ENCODE measurements at regions not wholly inside any gene's neighbourhood (a gene's known extent, or its start where the extent isn't known, plus 50 kb on each side); places are given as distances from the start of the nearest gene placed in this dataset.

- Histone ChIP-seq H3K4me3 (ENCODE audit: low read depth, low read length, poor library complexity, severe bottlenecking) (no peak overlapping the region), H3K4me1 (ENCODE audit: insufficient read depth, low read length, poor library complexity, severe bottlenecking) (peaks cover 8% of the 10 kb centered on the region), H3K27ac (ENCODE audit: low read depth, low read length, poor library complexity, severe bottlenecking) (no peak overlapping the region), H3K27me3 (replicated peaks; ENCODE audit: insufficient read depth, low read depth, low read length, poor library complexity) (no peaks in the 10 kb centered on the region), H3K36me3 (ENCODE audit: insufficient read depth, low read length, poor library complexity, severe bottlenecking) (no peaks in the 10 kb centered on the region), H3K9me3 (ENCODE audit: low read depth, low read length, poor library complexity, severe bottlenecking) (no peaks in the 10 kb centered on the region)
- intact Hi-C loops (cut with micrococcal nuclease; ENCODE audit: unreplicated experiment): no loop called here
- CTCF ChIA-PET: no interaction called here
- DNase-seq (ENCODE audit: low spot score): no peak
- BruUV-seq (replicated peaks): no TSS peak
- POLR2A ChIA-PET (ENCODE audit: low non-redundant PET): no interaction called here
- TF ChIP-seq CTCF (conservative IDR thresholded peaks at IDR 0.05; ENCODE audit: low read depth, low read length) (no peak), EZH2 (IDR thresholded peaks at IDR 0.05; ENCODE audit: borderline replicate concordance, low read depth, low read length, poor library complexity, severe bottlenecking) (no peak)
Measured at GRCh38 chr15:70243686-70244540, 146.2 kb upstream of the TLE3 start.

DNA sequence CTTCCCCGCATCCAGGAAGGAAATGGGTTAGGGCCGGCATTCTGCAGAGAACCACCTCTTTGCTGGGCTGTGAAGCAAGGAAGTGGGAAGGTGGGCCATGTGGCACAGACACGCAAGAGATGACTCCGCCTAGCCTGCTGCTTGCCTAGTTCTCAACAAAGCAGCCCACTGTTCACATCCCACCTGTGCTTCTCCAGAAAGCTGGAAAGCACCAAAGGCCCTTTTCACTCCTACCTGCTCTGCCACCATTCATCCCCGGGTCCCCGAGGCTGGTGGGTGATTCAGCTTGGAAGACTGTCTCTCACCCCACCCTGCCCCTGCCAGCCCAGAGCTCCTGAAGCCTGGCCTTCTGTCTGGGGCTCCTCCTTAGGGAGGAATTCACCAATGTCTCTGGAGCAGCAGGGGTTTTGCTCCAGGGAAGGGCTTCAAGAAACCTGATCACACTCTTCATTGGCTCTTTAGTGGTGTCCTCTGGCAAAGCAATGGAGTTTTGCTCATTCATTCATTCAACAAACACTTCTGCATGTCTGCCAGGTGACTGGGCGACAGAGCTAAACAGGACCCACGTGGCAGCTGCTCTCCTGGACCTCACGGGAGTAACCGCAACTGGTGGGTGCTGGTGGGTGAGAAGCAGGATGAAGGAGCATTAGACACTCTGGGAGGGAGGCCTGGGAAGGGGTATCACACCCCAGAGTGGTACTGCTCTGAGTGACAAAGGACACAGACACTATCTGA, 145.4 kb upstream of the TLE3 start:
- TF ChIP-seq EZH2 (IDR thresholded peaks at IDR 0.05; ENCODE audit: borderline replicate concordance, low read depth, low read length, poor library complexity, severe bottlenecking): no peak
- TF ChIP-seq CTCF (conservative IDR thresholded peaks at IDR 0.05; ENCODE audit: low read depth, low read length): no peak
- no peak overlapping the region for H3K27ac ChIP-seq (ENCODE audit: low read depth, low read length, poor library complexity, severe bottlenecking)
- H3K4me1 ChIP-seq (ENCODE audit: insufficient read depth, low read length, poor library complexity, severe bottlenecking): peaks cover 1% of the 10 kb centered on the region
- no peak for DNase-seq (ENCODE audit: low spot score)
- no peak overlapping the region for H3K4me3 ChIP-seq (ENCODE audit: low read depth, low read length, poor library complexity, severe bottlenecking)
- BruUV-seq (replicated peaks): no TSS peak
- intact Hi-C loops (cut with micrococcal nuclease; ENCODE audit: unreplicated experiment): no loop called here
- no peaks in the 10 kb centered on the region for H3K36me3 ChIP-seq (ENCODE audit: insufficient read depth, low read length, poor library complexity, severe bottlenecking)
- H3K9me3 ChIP-seq (ENCODE audit: low read depth, low read length, poor library complexity, severe bottlenecking): no peaks in the 10 kb centered on the region
- H3K27me3 ChIP-seq (replicated peaks; ENCODE audit: insufficient read depth, low read depth, low read length, poor library complexity): no peaks in the 10 kb centered on the region
- ChIA-PET CTCF (no interaction called here), POLR2A (ENCODE audit: low non-redundant PET) (no interaction called here)

- H3K9me3 ChIP-seq (ENCODE audit: low read depth, low read length, poor library complexity, severe bottlenecking): no peaks in the 10 kb centered on the region
- no peak for TF ChIP-seq EZH2 (IDR thresholded peaks at IDR 0.05; ENCODE audit: borderline replicate concordance, low read depth, low read length, poor library complexity, severe bottlenecking)
- no peak for TF ChIP-seq CTCF (conservative IDR thresholded peaks at IDR 0.05; ENCODE audit: low read depth, low read length)
- no peak for DNase-seq (ENCODE audit: low spot score)
- H3K4me1 ChIP-seq (ENCODE audit: insufficient read depth, low read length, poor library complexity, severe bottlenecking): no peaks in the 10 kb centered on the region
- ChIA-PET CTCF (no interaction called here), POLR2A (ENCODE audit: low non-redundant PET) (interaction anchor here (0.5 kb wide), 1 partner anchor 10 kb away, joined by 3 read pairs; no protein-coding TSS in a partner anchor)
- no peaks in the 10 kb centered on the region for H3K27me3 ChIP-seq (replicated peaks; ENCODE audit: insufficient read depth, low read depth, low read length, poor library complexity)
- no peaks in the 10 kb centered on the region for H3K36me3 ChIP-seq (ENCODE audit: insufficient read depth, low read length, poor library complexity, severe bottlenecking)
- BruUV-seq (replicated peaks): no TSS peak
- intact Hi-C loops (cut with micrococcal nuclease; ENCODE audit: unreplicated experiment): no loop called here
- no peak overlapping the region for H3K4me3 ChIP-seq (ENCODE audit: low read depth, low read length, poor library complexity, severe bottlenecking)
- H3K27ac ChIP-seq (ENCODE audit: low read depth, low read length, poor library complexity, severe bottlenecking): no peak overlapping the region
Measured at GRCh38 chr15:70241561-70242320, 144.0 kb upstream of the TLE3 start.

Data from A673 (cell line).